KMS-11 (cell line): ENCODE measurements at regions not wholly inside any gene's neighbourhood (a gene's known extent, or its start where the extent isn't known, plus 50 kb on each side); places are given as distances from the start of the nearest gene placed in this dataset.
"Not testable (repeated sequence)": the region's sequence is repeated elsewhere in the genome, so short reads cannot be mapped to it uniquely, and the experiment has no call there.

Source experiments
- H2AFZ ChIP-seq: fragments of 200-600 bp; sonication (generic); 2 replicates; pipeline ENCODE4 v1.6.1; 2016; ENCODE audit warnings: antibody characterized with exemption, mixed run types, low read depth
- H3K27ac ChIP-seq: fragments of 200-600 bp; sonication (generic); 2 replicates; pipeline ENCODE4 v1.6.1; 2016; ENCODE audit warnings: mild to moderate bottlenecking, mixed run types
- H3K27me3 ChIP-seq: fragments of 200-600 bp; sonication (generic); 2 replicates; pipeline ENCODE4 v1.6.1; 2017; ENCODE audit warnings: mild to moderate bottlenecking, low read depth, mixed run types, moderate library complexity; ENCODE audit not compliant: insufficient read depth
- H3K36me3 ChIP-seq: fragments of 200-600 bp; sonication (generic); 2 replicates; pipeline ENCODE4 v1.6.1; 2017; ENCODE audit warnings: mild to moderate bottlenecking, mixed run types; ENCODE audit not compliant: insufficient read depth
- H3K4me1 ChIP-seq: fragments of 200-600 bp; sonication (generic); 2 replicates; pipeline ENCODE4 v1.6.1; 2016; ENCODE audit warnings: mild to moderate bottlenecking, low read depth, mixed run types; ENCODE audit not compliant: poor library complexity, severe bottlenecking
- H3K4me2 ChIP-seq: fragments of 200-600 bp; sonication (generic); 2 replicates; pipeline ENCODE4 v1.7.0; 2016; ENCODE audit warnings: mild to moderate bottlenecking, mixed run types
- H3K4me3 ChIP-seq: fragments of 200-600 bp; sonication (generic); IDR thresholded peaks from 2 replicates; pipeline ENCODE4 v1.6.1; 2017; ENCODE audit warnings: low read depth, low read length, mixed read lengths; ENCODE audit not compliant: insufficient read depth
- H3K79me2 ChIP-seq: fragments of 200-600 bp; sonication (generic); 2 replicates; pipeline ENCODE4 v1.6.1; 2016; ENCODE audit warnings: low read depth, mixed run types; ENCODE audit not compliant: insufficient read depth
- H3K9ac ChIP-seq: fragments of 200-600 bp; sonication (generic); 2 replicates; pipeline ENCODE4 v1.6.1; 2016; ENCODE audit warnings: mild to moderate bottlenecking, mixed run types
- H4K20me1 ChIP-seq: fragments of 200-600 bp; sonication (generic); 2 replicates; pipeline ENCODE4 v1.6.1; 2016; ENCODE audit warnings: mild to moderate bottlenecking, mixed run types; ENCODE audit not compliant: insufficient read depth
- TF ChIP-seq, protein P1 (sequence below): fragments of 200-600 bp; sonication (generic); conservative IDR thresholded peaks from 2 replicates; pipeline ENCODE4 v1.6.1; 2017; ENCODE audit warnings: low read depth, mild to moderate bottlenecking, antibody characterized with exemption, low read length, moderate library complexity, mixed read lengths

DNA sequence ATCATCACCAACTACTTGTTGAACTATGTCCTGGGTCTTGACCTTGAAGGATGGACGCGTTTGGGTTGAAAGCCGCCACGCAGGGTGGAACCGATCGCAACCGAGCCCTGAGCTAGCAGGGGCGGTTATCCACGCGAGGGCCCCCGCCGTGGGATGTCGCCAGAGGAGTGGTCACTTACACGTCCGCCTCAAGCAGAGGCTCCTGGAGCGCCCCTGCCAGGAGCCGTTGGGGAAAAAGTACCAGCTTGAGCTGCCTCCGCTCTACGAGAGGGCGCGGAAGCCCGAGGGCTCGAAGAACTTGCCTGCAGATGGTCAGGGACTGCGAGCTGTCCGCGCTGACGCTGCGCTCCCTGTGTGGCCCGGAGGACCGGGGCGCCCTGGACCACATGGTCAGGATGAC, 100.7 kb upstream of the OR4C13 start:
- Histone ChIP-seq H3K4me2 (no peak overlapping the region), H2AFZ (no peak overlapping the region), H3K4me1 (no peaks in the 10 kb centered on the region), H3K79me2 (no peaks in the 10 kb centered on the region), H3K27me3 (no peaks in the 10 kb centered on the region), H3K9ac (no peak overlapping the region), H4K20me1 (no peaks in the 10 kb centered on the region), H3K27ac (no peak overlapping the region), H3K4me3 (no peak overlapping the region), H3K36me3 (no peaks in the 10 kb centered on the region)
- TF ChIP-seq, protein P1, sequence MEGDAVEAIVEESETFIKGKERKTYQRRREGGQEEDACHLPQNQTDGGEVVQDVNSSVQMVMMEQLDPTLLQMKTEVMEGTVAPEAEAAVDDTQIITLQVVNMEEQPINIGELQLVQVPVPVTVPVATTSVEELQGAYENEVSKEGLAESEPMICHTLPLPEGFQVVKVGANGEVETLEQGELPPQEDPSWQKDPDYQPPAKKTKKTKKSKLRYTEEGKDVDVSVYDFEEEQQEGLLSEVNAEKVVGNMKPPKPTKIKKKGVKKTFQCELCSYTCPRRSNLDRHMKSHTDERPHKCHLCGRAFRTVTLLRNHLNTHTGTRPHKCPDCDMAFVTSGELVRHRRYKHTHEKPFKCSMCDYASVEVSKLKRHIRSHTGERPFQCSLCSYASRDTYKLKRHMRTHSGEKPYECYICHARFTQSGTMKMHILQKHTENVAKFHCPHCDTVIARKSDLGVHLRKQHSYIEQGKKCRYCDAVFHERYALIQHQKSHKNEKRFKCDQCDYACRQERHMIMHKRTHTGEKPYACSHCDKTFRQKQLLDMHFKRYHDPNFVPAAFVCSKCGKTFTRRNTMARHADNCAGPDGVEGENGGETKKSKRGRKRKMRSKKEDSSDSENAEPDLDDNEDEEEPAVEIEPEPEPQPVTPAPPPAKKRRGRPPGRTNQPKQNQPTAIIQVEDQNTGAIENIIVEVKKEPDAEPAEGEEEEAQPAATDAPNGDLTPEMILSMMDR = no peak

- no peak overlapping the region for H3K9ac ChIP-seq
- H3K36me3 ChIP-seq = no peaks in the 10 kb centered on the region
- H3K4me1 ChIP-seq = no peaks in the 10 kb centered on the region
Observed at GRCh38 chr11:49851971-49852389, 100.2 kb upstream of the OR4C13 start.

DNA sequence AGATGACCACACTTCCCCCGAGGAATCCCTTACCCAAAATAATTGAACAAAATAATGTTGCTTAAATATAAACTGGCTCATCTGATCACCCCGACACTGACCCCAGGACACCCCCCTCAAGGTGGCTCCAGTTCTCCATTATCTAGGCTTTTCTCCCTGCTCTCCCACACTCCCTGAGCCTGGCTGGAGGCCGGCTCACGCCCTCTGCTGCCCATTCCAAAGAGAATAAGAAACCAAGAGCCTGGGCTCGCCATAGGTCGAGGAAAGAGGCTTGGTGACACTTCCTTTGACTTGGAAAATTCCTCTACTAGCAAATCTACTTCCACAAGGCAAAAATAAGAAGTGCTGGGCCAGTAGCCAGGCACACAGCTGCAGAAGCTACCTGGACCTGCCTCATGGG, 63.3 kb upstream of the OR4C13 start:
- H3K79me2 ChIP-seq, H3K4me2 ChIP-seq, H3K36me3 ChIP-seq, H3K9ac ChIP-seq, H2AFZ ChIP-seq, H3K4me1 ChIP-seq, H3K27me3 ChIP-seq, H3K27ac ChIP-seq, H3K4me3 ChIP-seq, H4K20me1 ChIP-seq: not testable (repeated sequence)

More at GRCh38 chr11:49851971-49852389, 100.2 kb upstream of the OR4C13 start:
- Histone ChIP-seq H3K79me2 (no peaks in the 10 kb centered on the region), H3K27ac (no peak overlapping the region), H2AFZ (no peak overlapping the region), H3K4me3 (no peak overlapping the region), H4K20me1 (no peaks in the 10 kb centered on the region), H3K27me3 (no peaks in the 10 kb centered on the region), H3K4me2 (no peak overlapping the region)
- TF ChIP-seq, protein P1 = no peak

- H3K27ac ChIP-seq, H3K9ac ChIP-seq, H3K79me2 ChIP-seq, H3K4me3 ChIP-seq, H3K4me1 ChIP-seq, H3K36me3 ChIP-seq, H3K4me2 ChIP-seq, H4K20me1 ChIP-seq, H2AFZ ChIP-seq, H3K27me3 ChIP-seq: not testable (repeated sequence)
Observed at GRCh38 chr11:49891910-49892671, 60.1 kb upstream of the OR4C13 start.

GRCh38 chr11:49893442-49893841, 58.7 kb upstream of the OR4C13 start:
- not testable (repeated sequence) for H2AFZ ChIP-seq, H3K79me2 ChIP-seq, H3K4me2 ChIP-seq, H4K20me1 ChIP-seq, H3K27me3 ChIP-seq, H3K4me3 ChIP-seq, H3K4me1 ChIP-seq, H3K36me3 ChIP-seq, H3K27ac ChIP-seq, H3K9ac ChIP-seq
